ENCODE measurements at regions not wholly inside any gene's neighbourhood (a gene's known extent, or its start where the extent isn't known, plus 50 kb on each side); places are given as distances from the start of the nearest gene placed in this dataset.

GRCh38 chr13:99871249-99871898, 100.2 kb downstream of the ZIC5 start:
- Histone ChIP-seq H3K36me3 (no peaks in the 10 kb centered on the region), H3K9me3 (no peaks in the 10 kb centered on the region), H3K4me3 (no peak overlapping the region), H3K4me1 (ENCODE audit: insufficient read depth) (no peaks in the 10 kb centered on the region), H3K27ac (no peak overlapping the region), H3K27me3 (no peaks in the 10 kb centered on the region)
- TF ChIP-seq POLR2A (IDR thresholded peaks at IDR 0.05) (no peak), EP300 (IDR thresholded peaks at IDR 0.05) (no peak)
- TF ChIP-seq, protein P1, sequence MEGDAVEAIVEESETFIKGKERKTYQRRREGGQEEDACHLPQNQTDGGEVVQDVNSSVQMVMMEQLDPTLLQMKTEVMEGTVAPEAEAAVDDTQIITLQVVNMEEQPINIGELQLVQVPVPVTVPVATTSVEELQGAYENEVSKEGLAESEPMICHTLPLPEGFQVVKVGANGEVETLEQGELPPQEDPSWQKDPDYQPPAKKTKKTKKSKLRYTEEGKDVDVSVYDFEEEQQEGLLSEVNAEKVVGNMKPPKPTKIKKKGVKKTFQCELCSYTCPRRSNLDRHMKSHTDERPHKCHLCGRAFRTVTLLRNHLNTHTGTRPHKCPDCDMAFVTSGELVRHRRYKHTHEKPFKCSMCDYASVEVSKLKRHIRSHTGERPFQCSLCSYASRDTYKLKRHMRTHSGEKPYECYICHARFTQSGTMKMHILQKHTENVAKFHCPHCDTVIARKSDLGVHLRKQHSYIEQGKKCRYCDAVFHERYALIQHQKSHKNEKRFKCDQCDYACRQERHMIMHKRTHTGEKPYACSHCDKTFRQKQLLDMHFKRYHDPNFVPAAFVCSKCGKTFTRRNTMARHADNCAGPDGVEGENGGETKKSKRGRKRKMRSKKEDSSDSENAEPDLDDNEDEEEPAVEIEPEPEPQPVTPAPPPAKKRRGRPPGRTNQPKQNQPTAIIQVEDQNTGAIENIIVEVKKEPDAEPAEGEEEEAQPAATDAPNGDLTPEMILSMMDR (IDR thresholded peaks at IDR 0.05): no peak
- intact Hi-C loops (cut with DNase I): no loop called here
- WGBS, 3 donors: 11 to 46% (median 11%) methylated on average over 6 of the region's 6 CpGs
- DNase-seq: no peak

- H3K4me1 ChIP-seq (ENCODE audit: insufficient read depth): no peaks in the 10 kb centered on the region
- DNase-seq: no peak
- intact Hi-C loops (cut with DNase I): no loop called here
- TF ChIP-seq, protein P1 (IDR thresholded peaks at IDR 0.05): no peak
- TF ChIP-seq EP300 (IDR thresholded peaks at IDR 0.05) (no peak), POLR2A (IDR thresholded peaks at IDR 0.05) (no peak)
- no peak overlapping the region for H3K27ac ChIP-seq
- H3K9me3 ChIP-seq: no peaks in the 10 kb centered on the region
- WGBS, 3 donors: 75 to 87% (median 76%) methylated on average over 6 of the region's 6 CpGs
- H3K36me3 ChIP-seq: no peaks in the 10 kb centered on the region
- H3K4me3 ChIP-seq: no peak overlapping the region
- no peaks in the 10 kb centered on the region for H3K27me3 ChIP-seq
These were observed 101.0 kb downstream of the ZIC5 start for GRCh38 chr13:99870541-99870940.

DNA sequence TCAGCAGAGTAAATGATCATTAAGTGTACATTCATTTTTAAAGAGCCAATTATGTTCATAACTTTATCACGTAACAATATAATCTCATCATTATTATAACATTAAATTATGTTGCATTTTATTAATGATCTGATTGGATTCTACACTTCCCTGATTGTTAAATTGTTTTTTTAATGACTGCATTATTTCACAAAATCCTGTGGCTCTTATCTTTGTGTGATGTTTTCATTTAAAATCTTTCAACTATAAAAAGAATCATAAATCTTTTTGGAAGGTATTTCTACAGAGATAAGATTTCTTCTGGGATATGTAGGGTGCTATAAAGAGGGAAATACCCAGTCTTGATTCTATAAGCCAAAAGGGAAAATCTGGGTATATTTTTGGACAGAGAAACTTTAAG, 101.7 kb downstream of the ZIC5 start:
- no peaks in the 10 kb centered on the region for H3K36me3 ChIP-seq
- TF ChIP-seq POLR2A (IDR thresholded peaks at IDR 0.05): no peak
- TF ChIP-seq, protein P1 (IDR thresholded peaks at IDR 0.05): no peak
- no peak for TF ChIP-seq EP300 (IDR thresholded peaks at IDR 0.05)
- intact Hi-C loops (cut with DNase I): no loop called here
- 92 to 95% (median 94%) methylated on average over 1 of the region's 1 CpG for WGBS, 3 donors
- no peak overlapping the region for H3K27ac ChIP-seq
- H3K4me3 ChIP-seq: no peak overlapping the region
- no peaks in the 10 kb centered on the region for H3K4me1 ChIP-seq (ENCODE audit: insufficient read depth)
- DNase-seq: no peak
- H3K9me3 ChIP-seq: no peaks in the 10 kb centered on the region
- no peaks in the 10 kb centered on the region for H3K27me3 ChIP-seq

DNA sequence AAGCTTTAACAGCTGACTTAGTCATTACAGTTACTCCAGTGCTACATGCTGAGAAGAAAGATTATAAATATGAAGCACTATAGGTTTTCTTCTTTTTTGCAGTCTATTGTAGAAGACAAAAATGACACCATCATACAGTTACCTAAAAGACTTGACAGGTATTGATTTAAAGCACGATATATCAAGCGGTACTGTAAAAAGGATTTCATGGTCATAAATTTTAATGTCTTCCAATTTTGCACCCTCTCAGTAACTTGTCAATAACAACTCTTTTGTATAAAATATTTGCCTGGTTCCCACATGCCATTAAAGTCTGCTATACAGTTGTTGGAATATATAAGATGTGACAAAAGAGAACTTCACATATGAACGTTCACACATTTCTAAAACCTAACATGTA, 102.8 kb downstream of the ZIC5 start:
- no peak for DNase-seq
- Histone ChIP-seq H3K27ac (no peak overlapping the region), H3K4me1 (ENCODE audit: insufficient read depth) (no peaks in the 10 kb centered on the region), H3K9me3 (no peaks in the 10 kb centered on the region), H3K36me3 (no peaks in the 10 kb centered on the region), H3K4me3 (no peak overlapping the region), H3K27me3 (no peaks in the 10 kb centered on the region)
- no peak for TF ChIP-seq EP300 (IDR thresholded peaks at IDR 0.05)
- TF ChIP-seq, protein P1 (IDR thresholded peaks at IDR 0.05): no peak
- no peak for TF ChIP-seq POLR2A (IDR thresholded peaks at IDR 0.05)
- intact Hi-C loops (cut with DNase I): no loop called here
- WGBS, 3 donors: 86 to 96% (median 95%) methylated on average over 3 of the region's 3 CpGs
